ENCODE measurements at regions not wholly inside any gene's neighbourhood (a gene's known extent, or its start where the extent isn't known, plus 50 kb on each side); places are given as distances from the start of the nearest gene placed in this dataset.

- Histone ChIP-seq H3K4me1 (ENCODE audit: control insufficient read depth in 5 of 5, insufficient read depth in 5 of 5, low read length in 5 of 5) (peaks cover 2 to 35% (median 6%) of the 10 kb centered on the region in 5 donors), H3K9me3 (ENCODE audit: control insufficient read depth in 5 of 5, low read length in 5 of 5) (no peaks in the 10 kb centered on the region), H3K27me3 (ENCODE audit: control insufficient read depth in 5 of 5, insufficient read depth in 4 of 5, low read length in 5 of 5) (peaks cover 0 to 2% (median 0%) of the 10 kb centered on the region in 5 donors), H3K4me3 (ENCODE audit: low read depth in 1 of 5, low read length in 5 of 5) (no peak overlapping the region), H3K27ac (ENCODE audit: low read depth, low read length) (no peak overlapping the region), H3K9ac (ENCODE audit: low read length in 5 of 5) (no peak overlapping the region), H3K36me3 (ENCODE audit: control insufficient read depth in 5 of 5, insufficient read depth in 5 of 5, low read length in 5 of 5) (no peaks in the 10 kb centered on the region)
These were observed 74.0 kb upstream of the DOCK9 start for GRCh38 chr13:99051768-99052455.

- H3K4me1 ChIP-seq (ENCODE audit: control insufficient read depth in 5 of 5, insufficient read depth in 5 of 5, low read length in 5 of 5): peaks cover 3 to 43% (median 16%) of the 10 kb centered on the region in 5 donors
- H3K9ac ChIP-seq (ENCODE audit: low read length in 5 of 5): no peak overlapping the region
- H3K27me3 ChIP-seq (ENCODE audit: control insufficient read depth in 5 of 5, insufficient read depth in 4 of 5, low read length in 5 of 5): no peaks in the 10 kb centered on the region
- H3K36me3 ChIP-seq (ENCODE audit: control insufficient read depth in 5 of 5, insufficient read depth in 5 of 5, low read length in 5 of 5): no peaks in the 10 kb centered on the region
- no peaks in the 10 kb centered on the region for H3K9me3 ChIP-seq (ENCODE audit: control insufficient read depth in 5 of 5, low read length in 5 of 5)
- H3K4me3 ChIP-seq (ENCODE audit: low read depth in 1 of 5, low read length in 5 of 5): no peak overlapping the region
- H3K27ac ChIP-seq (ENCODE audit: low read depth, low read length): no peak overlapping the region
These were observed 75.9 kb upstream of the DOCK9 start for GRCh38 chr13:99053636-99054233.

DNA sequence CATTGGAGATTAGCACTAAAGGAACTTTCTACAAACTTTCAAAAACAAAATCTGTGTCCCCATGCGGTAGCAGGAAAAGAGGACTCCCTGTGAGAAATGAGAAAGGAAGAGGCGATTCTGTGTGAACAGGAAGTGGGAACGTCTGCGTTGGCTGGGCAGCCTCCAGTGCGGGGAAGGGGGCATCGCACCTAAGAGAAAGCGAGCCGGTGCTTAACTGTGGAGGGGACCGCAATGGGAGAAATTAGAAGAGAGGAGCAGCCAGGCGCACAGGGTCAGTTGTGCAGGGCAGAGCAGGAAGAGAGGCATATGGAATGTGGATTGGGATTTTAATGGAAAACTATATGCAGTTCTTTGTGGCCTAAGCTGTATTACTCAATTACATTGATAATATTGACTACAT is 77.4 kb upstream of the DOCK9 start:
- Histone ChIP-seq H3K9me3 (ENCODE audit: control insufficient read depth in 5 of 5, low read length in 5 of 5) (no peaks in the 10 kb centered on the region), H3K4me3 (ENCODE audit: low read depth in 1 of 5, low read length in 5 of 5) (no peak overlapping the region), H3K27me3 (ENCODE audit: control insufficient read depth in 5 of 5, insufficient read depth in 4 of 5, low read length in 5 of 5) (no peaks in the 10 kb centered on the region), H3K27ac (ENCODE audit: low read depth, low read length) (no peak overlapping the region), H3K4me1 (ENCODE audit: control insufficient read depth in 5 of 5, insufficient read depth in 5 of 5, low read length in 5 of 5) (peaks cover 3 to 43% (median 16%) of the 10 kb centered on the region in 5 donors), H3K36me3 (ENCODE audit: control insufficient read depth in 5 of 5, insufficient read depth in 5 of 5, low read length in 5 of 5) (no peaks in the 10 kb centered on the region), H3K9ac (ENCODE audit: low read length in 5 of 5) (no peak overlapping the region)

GRCh38 chr13:99055735-99056134 is 77.9 kb upstream of the DOCK9 start:
- no peak overlapping the region for H3K27ac ChIP-seq (ENCODE audit: low read depth, low read length)
- H3K9me3 ChIP-seq (ENCODE audit: control insufficient read depth in 5 of 5, low read length in 5 of 5): no peaks in the 10 kb centered on the region
- no peaks in the 10 kb centered on the region for H3K27me3 ChIP-seq (ENCODE audit: control insufficient read depth in 5 of 5, insufficient read depth in 4 of 5, low read length in 5 of 5)
- H3K4me1 ChIP-seq (ENCODE audit: control insufficient read depth in 5 of 5, insufficient read depth in 5 of 5, low read length in 5 of 5): peaks cover 3 to 44% (median 16%) of the 10 kb centered on the region in 5 donors
- no peak overlapping the region for H3K9ac ChIP-seq (ENCODE audit: low read length in 5 of 5)
- H3K36me3 ChIP-seq (ENCODE audit: control insufficient read depth in 5 of 5, insufficient read depth in 5 of 5, low read length in 5 of 5): no peaks in the 10 kb centered on the region
- no peak overlapping the region for H3K4me3 ChIP-seq (ENCODE audit: low read depth in 1 of 5, low read length in 5 of 5)

DNA sequence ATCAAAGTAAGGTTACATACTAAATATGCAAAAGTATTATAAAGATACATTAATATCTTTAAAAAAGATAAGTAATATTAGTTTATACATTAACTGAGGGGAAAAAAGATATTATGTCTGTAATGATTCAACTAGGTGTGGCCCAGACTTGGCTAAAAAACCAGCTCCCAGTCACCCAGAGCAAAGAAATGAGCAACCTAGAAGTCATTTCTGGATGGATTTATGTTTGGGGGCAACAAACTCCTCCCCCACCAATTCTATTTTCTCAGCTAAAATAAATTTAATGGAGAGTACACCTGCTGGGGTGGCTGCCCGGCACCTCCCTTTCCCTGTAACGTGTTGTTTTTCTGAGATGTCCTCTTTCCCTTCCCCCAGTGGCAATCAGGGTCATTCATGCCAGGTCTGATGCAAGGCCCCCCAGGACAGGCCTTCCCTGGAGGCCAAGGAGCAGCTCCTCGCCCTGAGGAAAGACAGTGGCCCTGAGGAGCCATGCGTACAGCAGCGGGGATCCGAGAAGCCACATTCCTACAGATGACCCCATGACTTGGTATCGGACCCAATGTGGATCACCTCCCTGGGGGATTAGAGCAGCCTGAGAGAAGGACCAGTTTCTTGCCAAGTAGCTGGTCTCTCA is 78.6 kb upstream of the DOCK9 start:
- no peak overlapping the region for H3K4me3 ChIP-seq (ENCODE audit: low read depth in 1 of 5, low read length in 5 of 5)
- no peaks in the 10 kb centered on the region for H3K9me3 ChIP-seq (ENCODE audit: control insufficient read depth in 5 of 5, low read length in 5 of 5)
- peaks cover 3 to 39% (median 16%) of the 10 kb centered on the region in 5 donors for H3K4me1 ChIP-seq (ENCODE audit: control insufficient read depth in 5 of 5, insufficient read depth in 5 of 5, low read length in 5 of 5)
- H3K36me3 ChIP-seq (ENCODE audit: control insufficient read depth in 5 of 5, insufficient read depth in 5 of 5, low read length in 5 of 5): no peaks in the 10 kb centered on the region
- peaks cover 0 to 2% (median 0%) of the 10 kb centered on the region in 5 donors for H3K27me3 ChIP-seq (ENCODE audit: control insufficient read depth in 5 of 5, insufficient read depth in 4 of 5, low read length in 5 of 5)
- H3K27ac ChIP-seq (ENCODE audit: low read depth, low read length): no peak overlapping the region
- no peak overlapping the region for H3K9ac ChIP-seq (ENCODE audit: low read length in 5 of 5)

DNA sequence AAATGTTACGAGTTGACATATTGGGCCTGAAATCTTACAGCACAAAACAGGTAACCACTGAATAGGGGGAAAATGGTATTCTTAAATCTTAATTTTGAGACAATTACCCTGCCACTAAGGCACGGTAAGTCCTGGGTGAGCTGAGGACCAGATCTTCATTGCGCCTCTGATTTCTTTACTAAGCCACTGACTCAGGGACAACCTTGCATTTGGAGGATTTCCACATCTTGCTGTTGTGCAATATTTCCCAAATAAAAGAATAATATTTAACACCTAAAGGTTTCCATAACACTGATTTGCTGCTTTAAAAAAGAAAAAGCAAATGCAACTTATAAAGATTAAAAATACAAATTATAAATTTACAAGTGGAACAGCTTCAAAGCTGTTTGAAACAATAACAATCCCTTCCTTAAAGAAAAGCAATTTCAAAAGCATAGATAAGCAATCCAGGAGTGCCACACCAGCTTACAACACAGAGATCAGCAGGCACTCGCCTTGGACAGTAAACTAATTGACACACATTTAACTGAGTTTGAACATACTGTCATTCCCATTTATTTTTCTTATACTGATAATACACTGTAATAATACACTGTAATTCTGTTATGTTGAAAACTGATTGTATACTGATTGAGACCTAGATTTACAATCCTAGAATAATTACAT is 79.6 kb upstream of the DOCK9 start:
- peaks cover 3 to 34% (median 14%) of the 10 kb centered on the region in 5 donors for H3K4me1 ChIP-seq (ENCODE audit: control insufficient read depth in 5 of 5, insufficient read depth in 5 of 5, low read length in 5 of 5)
- H3K27me3 ChIP-seq (ENCODE audit: control insufficient read depth in 5 of 5, insufficient read depth in 4 of 5, low read length in 5 of 5): peaks cover 0 to 2% (median 0%) of the 10 kb centered on the region in 5 donors
- H3K27ac ChIP-seq (ENCODE audit: low read depth, low read length): no peak overlapping the region
- H3K9me3 ChIP-seq (ENCODE audit: control insufficient read depth in 5 of 5, low read length in 5 of 5): no peaks in the 10 kb centered on the region
- H3K9ac ChIP-seq (ENCODE audit: low read length in 5 of 5): no peak overlapping the region
- no peak overlapping the region for H3K4me3 ChIP-seq (ENCODE audit: low read depth in 1 of 5, low read length in 5 of 5)
- H3K36me3 ChIP-seq (ENCODE audit: control insufficient read depth in 5 of 5, insufficient read depth in 5 of 5, low read length in 5 of 5): no peaks in the 10 kb centered on the region

- peaks cover 3 to 42% (median 16%) of the 10 kb centered on the region in 5 donors for H3K4me1 ChIP-seq (ENCODE audit: control insufficient read depth in 5 of 5, insufficient read depth in 5 of 5, low read length in 5 of 5)
- H3K4me3 ChIP-seq (ENCODE audit: low read depth in 1 of 5, low read length in 5 of 5): no peak overlapping the region
- H3K9ac ChIP-seq (ENCODE audit: low read length in 5 of 5): no peak overlapping the region
- H3K36me3 ChIP-seq (ENCODE audit: control insufficient read depth in 5 of 5, insufficient read depth in 5 of 5, low read length in 5 of 5): no peaks in the 10 kb centered on the region
- no peaks in the 10 kb centered on the region for H3K9me3 ChIP-seq (ENCODE audit: control insufficient read depth in 5 of 5, low read length in 5 of 5)
- H3K27me3 ChIP-seq (ENCODE audit: control insufficient read depth in 5 of 5, insufficient read depth in 4 of 5, low read length in 5 of 5): peaks cover 0 to 2% (median 0%) of the 10 kb centered on the region in 5 donors
- H3K27ac ChIP-seq (ENCODE audit: low read depth, low read length): no peak overlapping the region
These were observed 80.9 kb upstream of the DOCK9 start for GRCh38 chr13:99058527-99059495.

DNA sequence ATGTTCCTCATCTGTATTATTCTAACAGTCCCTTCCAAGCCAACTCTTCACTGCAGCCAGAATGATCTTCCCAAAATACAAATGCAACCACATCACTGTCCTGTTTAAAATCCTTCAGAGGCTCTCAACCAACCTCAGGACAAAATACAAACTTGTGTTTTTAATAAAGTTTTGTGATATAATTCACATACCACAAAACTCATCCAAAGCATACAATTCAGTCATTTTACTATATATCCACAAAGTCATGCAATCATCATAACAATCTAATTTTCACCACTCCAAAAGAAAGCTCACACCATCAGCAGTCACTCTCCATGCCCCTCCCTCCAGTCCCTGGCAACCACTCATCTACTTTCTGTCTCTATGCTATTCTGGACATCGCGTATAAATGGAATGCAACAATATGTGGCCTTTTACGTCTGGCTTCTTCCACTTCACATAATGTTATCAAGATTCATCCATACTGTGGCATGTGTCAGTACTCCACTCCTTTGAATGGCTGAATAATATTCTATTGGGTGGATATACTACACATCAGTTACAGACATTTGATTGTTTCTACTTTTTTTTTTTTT is 81.7 kb upstream of the DOCK9 start:
- H3K9ac ChIP-seq (ENCODE audit: low read length in 5 of 5): no peak overlapping the region
- H3K27me3 ChIP-seq (ENCODE audit: control insufficient read depth in 5 of 5, insufficient read depth in 4 of 5, low read length in 5 of 5): peaks cover 0 to 2% (median 0%) of the 10 kb centered on the region in 5 donors
- H3K4me3 ChIP-seq (ENCODE audit: low read depth in 1 of 5, low read length in 5 of 5): no peak overlapping the region
- H3K4me1 ChIP-seq (ENCODE audit: control insufficient read depth in 5 of 5, insufficient read depth in 5 of 5, low read length in 5 of 5): peaks cover 3 to 44% (median 16%) of the 10 kb centered on the region in 5 donors
- H3K36me3 ChIP-seq (ENCODE audit: control insufficient read depth in 5 of 5, insufficient read depth in 5 of 5, low read length in 5 of 5): no peaks in the 10 kb centered on the region
- no peaks in the 10 kb centered on the region for H3K9me3 ChIP-seq (ENCODE audit: control insufficient read depth in 5 of 5, low read length in 5 of 5)
- no peak overlapping the region for H3K27ac ChIP-seq (ENCODE audit: low read depth, low read length)

- Histone ChIP-seq H3K9ac (ENCODE audit: low read length in 5 of 5) (no peak overlapping the region), H3K4me1 (ENCODE audit: control insufficient read depth in 5 of 5, insufficient read depth in 5 of 5, low read length in 5 of 5) (peaks cover 3 to 32% (median 15%) of the 10 kb centered on the region in 5 donors), H3K36me3 (ENCODE audit: control insufficient read depth in 5 of 5, insufficient read depth in 5 of 5, low read length in 5 of 5) (no peaks in the 10 kb centered on the region), H3K27ac (ENCODE audit: low read depth, low read length) (no peak overlapping the region), H3K27me3 (ENCODE audit: control insufficient read depth in 5 of 5, insufficient read depth in 4 of 5, low read length in 5 of 5) (peaks cover 0 to 2% (median 0%) of the 10 kb centered on the region in 5 donors), H3K9me3 (ENCODE audit: control insufficient read depth in 5 of 5, low read length in 5 of 5) (no peaks in the 10 kb centered on the region), H3K4me3 (ENCODE audit: low read depth in 1 of 5, low read length in 5 of 5) (no peak overlapping the region)
These were observed 83.5 kb upstream of the DOCK9 start for GRCh38 chr13:99061411-99061810.

Measured in subcutaneous abdominal adipose tissue (tissue), 5 donors.